ENCODE measurements at regions not wholly inside any gene's neighbourhood (a gene's known extent, or its start where the extent isn't known, plus 50 kb on each side); places are given as distances from the start of the nearest gene placed in this dataset.

DNA sequence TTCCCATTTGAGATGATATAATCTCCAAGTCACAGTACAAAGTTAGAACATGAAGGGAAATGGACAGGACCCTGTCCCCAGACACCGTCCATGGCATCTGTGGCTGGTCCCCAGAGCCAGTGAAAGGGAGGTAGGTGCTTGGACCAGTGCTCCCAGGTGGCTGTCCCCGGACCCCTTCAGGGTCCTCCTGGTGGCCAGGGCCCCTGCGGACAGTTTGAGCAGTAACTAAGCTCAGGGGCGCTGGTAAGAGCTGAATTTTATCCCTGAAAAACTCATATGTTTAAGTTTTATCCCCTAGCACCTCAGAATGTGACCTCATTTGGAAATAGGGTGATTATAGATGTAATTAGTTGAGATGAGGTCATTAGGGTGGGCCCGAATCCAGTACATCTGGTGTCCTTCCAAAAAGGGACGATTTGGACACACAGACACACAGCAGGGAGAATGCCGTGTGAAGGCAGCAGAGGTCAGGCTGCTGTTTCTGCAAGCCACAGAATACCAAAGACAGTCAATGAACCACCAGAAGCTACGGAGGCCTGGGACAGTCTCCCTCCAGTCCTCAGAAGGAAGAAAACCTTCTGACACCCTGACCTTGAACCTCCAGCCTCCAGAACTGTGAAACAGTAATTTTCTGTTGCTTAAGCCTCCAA, 185.0 kb downstream of the ATPSCKMT start:
- TF ChIP-seq, protein P1, sequence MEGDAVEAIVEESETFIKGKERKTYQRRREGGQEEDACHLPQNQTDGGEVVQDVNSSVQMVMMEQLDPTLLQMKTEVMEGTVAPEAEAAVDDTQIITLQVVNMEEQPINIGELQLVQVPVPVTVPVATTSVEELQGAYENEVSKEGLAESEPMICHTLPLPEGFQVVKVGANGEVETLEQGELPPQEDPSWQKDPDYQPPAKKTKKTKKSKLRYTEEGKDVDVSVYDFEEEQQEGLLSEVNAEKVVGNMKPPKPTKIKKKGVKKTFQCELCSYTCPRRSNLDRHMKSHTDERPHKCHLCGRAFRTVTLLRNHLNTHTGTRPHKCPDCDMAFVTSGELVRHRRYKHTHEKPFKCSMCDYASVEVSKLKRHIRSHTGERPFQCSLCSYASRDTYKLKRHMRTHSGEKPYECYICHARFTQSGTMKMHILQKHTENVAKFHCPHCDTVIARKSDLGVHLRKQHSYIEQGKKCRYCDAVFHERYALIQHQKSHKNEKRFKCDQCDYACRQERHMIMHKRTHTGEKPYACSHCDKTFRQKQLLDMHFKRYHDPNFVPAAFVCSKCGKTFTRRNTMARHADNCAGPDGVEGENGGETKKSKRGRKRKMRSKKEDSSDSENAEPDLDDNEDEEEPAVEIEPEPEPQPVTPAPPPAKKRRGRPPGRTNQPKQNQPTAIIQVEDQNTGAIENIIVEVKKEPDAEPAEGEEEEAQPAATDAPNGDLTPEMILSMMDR (optimal IDR thresholded peaks at IDR 0.05 in 1 of 3, IDR thresholded peaks at IDR 0.05 in 1 of 3, conservative IDR thresholded peaks at IDR 0.05 in 1 of 3; ENCODE audit: extremely low read depth in 1 of 3, insufficient read depth in 2 of 3, low read length in 3 of 3): no peak
- TF ChIP-seq EZH2 (IDR thresholded peaks at IDR 0.05; ENCODE audit: low read length): no peak
